ENCODE measurements at regions not wholly inside any gene's neighbourhood (a gene's known extent, or its start where the extent isn't known, plus 50 kb on each side); places are given as distances from the start of the nearest gene placed in this dataset.

DNA sequence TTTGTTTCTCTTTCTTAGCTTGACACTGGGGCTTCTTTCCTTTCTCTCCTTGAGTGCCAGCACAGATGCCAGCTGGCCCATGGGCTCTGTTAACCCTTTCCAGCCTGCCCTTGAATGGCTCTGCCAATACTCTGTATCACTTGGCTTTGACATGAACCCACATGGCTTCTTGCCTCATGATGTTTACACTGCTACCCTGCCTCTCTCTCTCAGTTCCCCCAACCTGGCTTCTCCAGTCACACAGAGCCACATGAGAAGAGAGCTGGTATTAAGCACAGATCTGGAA is 262.4 kb downstream of the OMA1 start:
- Histone ChIP-seq H3K27ac (ENCODE audit: low read depth in 2 of 2, low read length in 2 of 2) (no peak overlapping the region), H3K36me3 (ENCODE audit: control insufficient read depth in 2 of 3, insufficient read depth in 3 of 3, low read length in 3 of 3) (no peaks in the 10 kb centered on the region), H3K27me3 (ENCODE audit: control insufficient read depth, insufficient read depth, low read length) (no peaks in the 10 kb centered on the region), H3K4me3 (ENCODE audit: low read length in 3 of 3) (no peak overlapping the region), H3K9me3 (ENCODE audit: control insufficient read depth in 2 of 3, insufficient read depth in 1 of 3, low read length in 3 of 3) (peaks cover 0 to 5% (median 0%) of the 10 kb centered on the region in 3 donors), H3K9ac (ENCODE audit: low read length in 3 of 3) (no peak overlapping the region), H3K4me1 (ENCODE audit: control insufficient read depth in 2 of 3, insufficient read depth in 2 of 3, low read depth in 1 of 3, low read length in 3 of 3) (no peaks in the 10 kb centered on the region)
- no peak for FAIRE-seq
- DNase-seq, result no peak
- no peak for TF ChIP-seq CTCF (IDR thresholded peaks at IDR 0.05; ENCODE audit: borderline replicate concordance, extremely low read depth, insufficient read depth)
- intact Hi-C loops (cut with DNase I), result no loop called here

GRCh38 chr1:58283388-58284224 is 262.9 kb downstream of the OMA1 start:
- intact Hi-C loops (cut with DNase I), result no loop called here
- no peaks in the 10 kb centered on the region for H3K36me3 ChIP-seq (ENCODE audit: control insufficient read depth in 2 of 3, insufficient read depth in 3 of 3, low read length in 3 of 3)
- H3K27me3 ChIP-seq (ENCODE audit: control insufficient read depth, insufficient read depth, low read length), result no peaks in the 10 kb centered on the region
- peaks cover 0 to 5% (median 0%) of the 10 kb centered on the region in 3 donors for H3K9me3 ChIP-seq (ENCODE audit: control insufficient read depth in 2 of 3, insufficient read depth in 1 of 3, low read length in 3 of 3)
- FAIRE-seq (no peak), DNase-seq (no peak)
- H3K4me3 ChIP-seq (ENCODE audit: low read length in 3 of 3), result no peak overlapping the region
- H3K9ac ChIP-seq (ENCODE audit: low read length in 3 of 3), result no peak overlapping the region
- no peak for TF ChIP-seq CTCF (IDR thresholded peaks at IDR 0.05; ENCODE audit: borderline replicate concordance, extremely low read depth, insufficient read depth)
- no peak overlapping the region for H3K27ac ChIP-seq (ENCODE audit: low read depth in 2 of 2, low read length in 2 of 2)
- H3K4me1 ChIP-seq (ENCODE audit: control insufficient read depth in 2 of 3, insufficient read depth in 2 of 3, low read depth in 1 of 3, low read length in 3 of 3), result no peaks in the 10 kb centered on the region

DNA sequence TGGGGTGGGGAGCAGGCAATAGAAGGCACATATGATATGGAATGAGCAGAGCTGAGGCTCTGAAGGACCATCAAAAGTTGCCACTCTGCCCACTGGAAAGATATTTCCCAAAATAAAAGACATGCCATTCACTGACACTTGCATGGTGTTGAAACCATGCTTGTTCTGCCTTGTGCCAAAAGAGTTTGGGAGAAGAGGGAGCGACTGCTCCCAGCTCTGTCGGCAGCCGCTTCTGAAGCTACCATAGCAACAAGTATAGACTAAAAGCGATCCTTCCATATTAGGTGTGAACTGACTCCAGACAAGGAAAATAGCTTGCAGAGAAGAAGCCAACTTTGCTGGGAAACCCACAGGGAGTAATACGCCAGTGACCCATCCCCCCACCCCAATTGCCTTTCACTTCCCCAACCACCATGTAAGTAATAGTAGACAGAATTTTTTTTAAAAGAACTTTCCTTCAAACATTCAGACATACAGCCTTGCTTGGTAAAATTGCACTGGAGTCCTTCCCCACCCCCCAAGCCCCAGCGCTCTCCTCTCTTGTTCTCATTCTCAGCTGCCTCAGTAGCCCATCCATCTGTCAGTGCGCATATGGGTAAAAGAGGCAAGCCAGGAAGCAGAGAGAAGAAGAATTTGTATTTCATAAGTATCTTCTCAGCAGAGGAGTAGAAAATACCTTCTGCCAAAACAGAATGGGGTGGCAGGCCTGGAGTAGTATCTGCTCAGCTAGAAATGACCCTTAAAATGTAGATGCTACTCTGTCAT is 263.7 kb downstream of the OMA1 start:
- H3K9ac ChIP-seq (ENCODE audit: low read length in 3 of 3), result no peak overlapping the region
- H3K9me3 ChIP-seq (ENCODE audit: control insufficient read depth in 2 of 3, insufficient read depth in 1 of 3, low read length in 3 of 3), result peaks cover 0 to 5% (median 0%) of the 10 kb centered on the region in 3 donors
- DNase-seq (no peak), FAIRE-seq (no peak)
- no peaks in the 10 kb centered on the region for H3K27me3 ChIP-seq (ENCODE audit: control insufficient read depth, insufficient read depth, low read length)
- no peak for TF ChIP-seq CTCF (IDR thresholded peaks at IDR 0.05; ENCODE audit: borderline replicate concordance, extremely low read depth, insufficient read depth)
- no peaks in the 10 kb centered on the region for H3K4me1 ChIP-seq (ENCODE audit: control insufficient read depth in 2 of 3, insufficient read depth in 2 of 3, low read depth in 1 of 3, low read length in 3 of 3)
- intact Hi-C loops (cut with DNase I), result no loop called here
- H3K4me3 ChIP-seq (ENCODE audit: low read length in 3 of 3), result no peak overlapping the region
- no peaks in the 10 kb centered on the region for H3K36me3 ChIP-seq (ENCODE audit: control insufficient read depth in 2 of 3, insufficient read depth in 3 of 3, low read length in 3 of 3)
- no peak overlapping the region for H3K27ac ChIP-seq (ENCODE audit: low read depth in 2 of 2, low read length in 2 of 2)
